ENCODE measurements at regions not wholly inside any gene's neighbourhood (a gene's known extent, or its start where the extent isn't known, plus 50 kb on each side); places are given as distances from the start of the nearest gene placed in this dataset.
"Not testable (repeated sequence)": the region's sequence is repeated elsewhere in the genome, so short reads cannot be mapped to it uniquely, and the experiment has no call there.

DNA sequence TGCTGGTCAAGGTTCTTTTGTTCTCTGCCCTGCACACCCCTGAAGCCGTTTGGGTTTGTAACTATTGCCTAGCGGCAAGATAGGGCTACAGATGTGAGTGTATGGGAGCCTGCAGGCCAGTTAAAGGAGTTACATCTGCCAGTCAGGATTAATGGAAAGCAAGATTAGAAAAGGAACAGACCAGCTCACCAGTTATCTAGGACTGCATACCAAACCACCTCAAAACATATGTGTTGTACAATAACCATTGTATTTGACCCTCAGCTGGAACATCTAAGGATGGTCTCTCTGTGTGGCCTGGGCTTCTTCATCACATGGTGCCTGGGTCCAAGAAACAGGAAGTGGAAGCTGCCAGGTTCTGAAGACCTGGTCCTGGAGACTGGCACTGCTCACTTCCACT, 52.5 kb upstream of the FBXO28 start:
- no peak for DNase-seq

GRCh38 chr1:224059897-224060427, 53.9 kb upstream of the FBXO28 start:
- DNase-seq = no peak

- no peak for DNase-seq
Measured at GRCh38 chr1:224058303-224058702, 55.6 kb upstream of the FBXO28 start.

DNA sequence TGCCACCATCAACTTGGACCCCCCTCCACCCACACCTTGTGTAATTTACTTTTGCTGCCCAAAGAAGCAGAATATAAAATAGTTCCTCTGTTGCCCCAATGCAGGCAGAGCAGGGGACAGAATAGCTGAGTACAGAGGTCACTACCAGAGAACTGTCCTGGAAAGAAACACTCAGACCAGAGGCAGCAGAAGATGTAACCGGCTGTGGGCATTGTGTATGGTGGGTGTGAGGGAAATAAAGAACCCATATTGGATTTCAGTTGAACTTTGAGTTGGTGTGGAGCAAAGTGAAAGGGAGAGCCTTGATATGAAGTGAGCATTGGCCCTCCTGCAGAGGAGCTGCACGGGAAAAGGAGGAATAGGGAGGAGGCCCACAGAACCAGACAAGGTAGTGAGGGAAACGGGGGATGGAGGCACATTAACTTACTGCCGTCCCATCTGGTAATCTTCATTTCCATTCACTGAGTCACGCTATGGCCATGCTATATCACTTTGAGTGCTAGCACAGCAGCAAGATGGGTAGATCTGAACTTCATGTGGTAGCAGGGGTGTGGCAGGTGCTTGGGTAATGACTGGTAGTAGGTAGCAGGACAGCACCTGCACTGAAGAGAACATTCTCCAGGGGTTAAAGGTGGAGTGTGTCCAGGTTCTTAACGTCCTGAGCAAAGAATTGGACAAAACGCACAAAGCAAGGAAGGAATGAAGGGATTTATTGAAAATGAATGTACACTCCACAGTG, 56.3 kb upstream of the FBXO28 start:
- no peak for DNase-seq

GRCh38 chr1:224054611-224055010, 59.3 kb upstream of the FBXO28 start:
- DNase-seq = no peak

- no peak for DNase-seq
Measured at GRCh38 chr1:224054012-224054411, 59.9 kb upstream of the FBXO28 start.

GRCh38 chr1:224053456-224053855, 60.5 kb upstream of the FBXO28 start:
- DNase-seq = no peak

- DNase-seq = no peak
Measured at GRCh38 chr1:224052772-224053171, 61.1 kb upstream of the FBXO28 start.

- not testable (repeated sequence) for DNase-seq
Measured at GRCh38 chr1:224051782-224052181, 62.1 kb upstream of the FBXO28 start.

GRCh38 chr1:224051086-224051406, 62.9 kb upstream of the FBXO28 start:
- DNase-seq = no peak

DNA sequence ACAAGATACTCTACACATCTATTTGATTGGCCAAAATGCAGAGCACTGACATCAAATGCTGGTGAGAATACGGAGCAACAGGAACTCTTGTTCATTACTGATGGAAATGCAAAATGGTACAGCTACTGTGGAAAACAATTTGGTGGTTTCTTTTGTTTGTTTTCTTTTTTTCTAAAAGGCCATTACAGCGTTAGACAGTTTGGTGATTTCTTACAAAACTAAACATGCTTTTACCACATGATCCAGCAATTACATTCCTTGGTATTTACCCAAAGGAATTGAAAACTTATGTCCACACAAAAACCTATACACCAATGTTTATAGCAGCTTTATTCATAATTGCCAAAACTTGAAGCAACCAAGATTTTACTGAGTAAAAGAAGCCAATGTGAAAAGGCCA, 66.4 kb upstream of the FBXO28 start:
- no peak for DNase-seq

GRCh38 chr1:224045556-224045955, 68.4 kb upstream of the FBXO28 start:
- peak in 1 of 3 donors; percentile 33 for DNase-seq

DNA sequence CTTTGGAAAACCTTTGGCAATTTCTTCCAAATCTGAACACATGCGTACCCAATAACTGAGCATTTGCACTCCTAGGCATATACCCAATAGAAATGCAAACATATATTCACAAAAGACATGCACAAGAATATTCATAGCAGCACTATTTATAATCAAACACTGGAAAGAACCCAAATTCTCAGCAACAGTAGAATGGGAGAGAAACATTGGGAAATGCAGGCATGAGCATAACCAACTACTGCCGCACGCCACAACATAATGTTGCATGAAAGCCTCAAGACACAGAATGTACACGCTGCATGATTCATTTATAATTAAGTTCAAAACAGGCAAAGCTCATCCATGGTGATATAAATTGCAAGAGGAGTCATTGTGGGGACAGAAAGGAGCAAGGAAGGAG, 69.5 kb upstream of the FBXO28 start:
- DNase-seq = no peak

- no peak for DNase-seq
Measured at GRCh38 chr1:224042557-224043118, 71.3 kb upstream of the FBXO28 start.

- no peak for DNase-seq
Measured at GRCh38 chr1:224041032-224041431, 72.9 kb upstream of the FBXO28 start.

DNA sequence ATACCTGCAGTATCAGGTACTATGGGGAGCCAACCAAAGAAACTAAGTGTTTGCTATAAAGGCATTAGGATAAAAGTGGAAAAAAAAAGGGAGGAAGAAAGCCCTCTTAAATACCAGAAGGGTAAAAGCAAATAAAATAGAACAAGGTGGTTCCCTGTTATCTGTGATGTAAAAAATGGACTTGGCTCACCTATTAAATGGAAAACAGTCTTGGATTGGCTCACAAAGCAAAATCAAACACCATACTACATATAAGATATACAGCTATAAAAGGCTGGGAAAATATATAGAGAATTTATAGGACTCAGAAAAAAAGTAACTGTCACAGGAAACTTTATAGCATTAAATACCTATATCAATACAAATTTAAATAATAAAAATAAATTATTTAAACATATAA, 73.5 kb upstream of the FBXO28 start:
- not testable (repeated sequence) for DNase-seq

DNA sequence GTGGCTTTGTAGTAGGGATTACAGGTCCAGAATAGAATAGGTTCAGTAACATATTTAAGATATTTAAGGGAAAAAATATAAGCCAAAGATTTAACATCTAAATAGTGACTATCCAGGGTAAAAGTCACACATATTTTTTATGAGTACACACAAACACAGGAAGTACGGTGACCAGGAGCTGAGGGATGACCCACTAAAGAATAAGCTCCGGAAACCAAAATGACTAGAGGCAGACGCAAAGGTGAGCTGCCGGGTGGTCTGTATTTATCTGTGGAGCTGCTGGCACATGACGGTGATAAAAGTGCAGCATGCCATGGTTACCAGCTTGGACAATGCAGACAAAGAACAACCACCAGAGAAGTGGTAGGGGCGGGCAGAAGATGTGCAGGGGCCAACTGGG, 73.9 kb upstream of the FBXO28 start:
- DNase-seq = not testable (repeated sequence)

GRCh38 chr1:224038832-224039231, 75.1 kb upstream of the FBXO28 start:
- not testable (repeated sequence) for DNase-seq

DNA sequence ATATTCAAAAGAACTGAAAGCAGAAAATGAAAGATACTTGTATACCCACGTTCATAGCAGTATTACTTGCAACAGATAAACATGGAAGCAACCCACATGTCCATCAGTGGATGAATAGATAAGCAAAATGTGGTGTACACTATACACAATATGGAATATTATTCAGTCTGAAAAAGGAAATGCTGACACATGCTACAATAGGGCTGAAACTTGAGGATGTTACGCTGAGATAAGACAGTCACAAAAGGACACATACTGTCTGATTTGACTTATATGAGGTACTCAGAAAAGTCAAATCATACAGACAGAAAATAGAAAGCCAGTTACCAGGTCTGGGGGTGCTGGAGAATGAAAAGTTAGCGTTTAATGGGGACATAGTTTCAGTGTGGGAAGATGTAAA, 76.5 kb upstream of the FBXO28 start:
- DNase-seq = not testable (repeated sequence)

- DNase-seq = not testable (repeated sequence)
Measured at GRCh38 chr1:224032608-224033276, 81.2 kb upstream of the FBXO28 start.

DNA sequence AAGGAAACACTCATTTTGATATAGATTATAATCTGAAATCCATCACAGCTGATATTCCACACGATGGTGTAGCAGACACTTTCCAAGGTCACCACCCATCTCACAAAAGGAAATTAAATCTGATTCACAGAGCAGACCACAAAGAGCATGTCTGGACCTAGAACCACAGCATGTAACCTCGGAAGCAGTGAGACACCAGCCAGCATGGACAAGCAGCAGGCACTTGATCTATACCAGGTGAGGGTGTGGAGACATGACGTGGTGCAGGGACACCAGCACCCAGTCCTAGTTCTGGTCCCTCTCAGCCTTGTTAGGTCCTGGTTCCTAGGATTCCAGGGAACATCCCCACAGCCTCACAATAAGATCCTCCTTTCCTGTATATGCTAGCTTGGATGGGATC, 81.9 kb upstream of the FBXO28 start:
- not testable (repeated sequence) for DNase-seq

DNA sequence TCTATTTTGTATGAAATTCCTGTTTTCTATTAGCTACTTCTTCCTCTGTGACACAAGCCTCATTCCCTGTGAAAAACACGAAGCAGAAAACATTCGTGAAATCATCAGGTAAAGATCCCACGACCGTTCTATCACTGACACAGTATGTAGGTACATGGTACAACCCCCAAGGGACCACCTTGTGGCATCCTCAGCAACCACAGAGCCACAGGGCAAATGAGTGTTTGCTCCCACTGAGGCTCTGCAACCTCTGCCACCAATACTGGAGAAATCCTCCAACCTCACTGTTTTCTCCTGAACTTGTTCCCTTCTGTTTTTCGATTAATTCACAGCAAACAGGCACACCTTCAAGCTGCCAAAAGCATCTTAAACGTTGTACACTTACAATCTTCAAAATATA, 83.7 kb upstream of the FBXO28 start:
- not testable (repeated sequence) for DNase-seq

Measured in muscle of back (tissue), 3 donors.